ENCODE measurements at regions not wholly inside any gene's neighbourhood (a gene's known extent, or its start where the extent isn't known, plus 50 kb on each side); places are given as distances from the start of the nearest gene placed in this dataset.
A peak's percentile ranks its signal among the peaks of the same experiment; 100 is the strongest.

DNA sequence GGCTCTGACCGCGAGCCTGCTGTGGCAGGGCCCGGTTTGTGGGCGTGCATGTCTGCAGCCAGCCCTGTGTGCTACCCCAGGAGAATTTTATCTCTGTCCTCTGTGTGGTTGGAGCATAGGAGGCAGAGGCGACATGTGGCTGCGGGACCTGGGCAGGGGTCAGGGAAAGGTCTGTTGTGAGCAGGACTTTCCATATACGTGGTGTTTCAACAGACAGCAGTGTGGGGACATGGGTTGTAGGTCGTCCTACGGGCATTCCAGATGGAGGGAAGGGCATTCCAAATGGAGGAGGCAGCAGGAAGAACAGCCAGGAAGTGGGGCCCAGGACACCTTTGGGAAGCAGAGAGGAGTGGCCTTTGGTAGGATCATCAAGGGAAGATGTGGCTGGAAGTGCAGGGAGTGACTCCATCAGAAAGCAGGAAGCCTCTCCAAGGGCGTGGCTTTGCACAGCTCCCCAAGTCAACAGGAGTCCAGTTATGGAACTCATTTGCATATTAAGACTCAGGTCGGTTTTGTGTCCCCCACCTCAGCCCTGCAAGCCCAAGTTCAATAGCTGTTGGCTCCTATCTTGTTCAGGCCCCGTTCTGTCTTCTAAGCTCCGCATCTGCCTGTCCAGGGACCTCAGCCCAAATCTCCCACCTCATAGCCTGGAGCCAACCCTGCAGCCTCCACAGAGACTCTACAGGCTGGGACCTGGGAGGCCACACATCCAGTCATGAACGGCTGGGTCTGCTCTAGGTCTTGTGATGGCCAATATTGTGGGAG is 309.1 kb downstream of the MATN1 start:
- no peak for TF ChIP-seq CTCF (IDR thresholded peaks at IDR 0.05; ENCODE audit: control extremely low read depth, extremely low read depth, low read depth, missing control alignments)
- POLR2A ChIA-PET, result no interaction called here
- peak; percentile 6 for DNase-seq (ENCODE audit: extremely low spot score)
- CTCF ChIA-PET, result interaction anchor here (1.4 kb wide), 1 partner anchor 34 kb away, joined by 6 read pairs; no protein-coding TSS in a partner anchor

DNA sequence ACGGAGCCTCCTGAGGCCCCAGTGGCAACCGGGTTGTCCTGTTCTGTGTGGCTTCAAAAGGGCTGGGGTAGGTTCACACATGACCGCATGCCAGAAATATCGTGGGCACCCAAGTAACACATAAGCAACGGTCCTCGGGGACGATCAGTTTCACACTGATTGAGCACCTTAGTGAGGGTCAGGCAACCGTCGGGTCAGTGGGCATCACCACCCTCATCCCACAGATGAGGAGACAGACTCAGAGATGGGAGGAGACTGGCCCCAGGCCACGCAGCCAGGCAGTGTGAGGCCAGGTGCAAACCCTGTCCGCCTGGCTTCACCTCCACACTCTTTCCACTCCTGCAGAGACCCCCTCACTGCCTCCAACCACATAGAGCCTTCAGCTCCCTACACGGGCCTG is 309.8 kb downstream of the MATN1 start:
- ChIA-PET CTCF (no interaction called here), POLR2A (no interaction called here)
- DNase-seq (ENCODE audit: extremely low spot score), result no peak
- TF ChIP-seq CTCF (IDR thresholded peaks at IDR 0.05; ENCODE audit: control extremely low read depth, extremely low read depth, low read depth, missing control alignments), result no peak

DNA sequence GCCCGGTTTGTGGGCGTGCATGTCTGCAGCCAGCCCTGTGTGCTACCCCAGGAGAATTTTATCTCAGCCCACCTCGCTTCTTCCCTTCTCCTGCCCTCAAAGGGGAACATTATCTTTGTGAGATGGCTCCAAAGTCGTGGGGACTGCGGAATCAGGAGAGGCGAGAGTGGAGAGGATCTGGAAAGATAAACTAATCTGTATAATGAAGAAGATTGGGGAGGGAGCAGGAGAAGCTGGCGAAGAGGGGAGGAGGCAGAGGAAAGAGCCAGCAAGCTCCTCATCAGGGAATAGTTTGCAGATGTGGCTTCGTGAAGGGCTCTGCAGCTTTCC is 310.3 kb downstream of the MATN1 start:
- no peak for TF ChIP-seq CTCF (IDR thresholded peaks at IDR 0.05; ENCODE audit: control extremely low read depth, extremely low read depth, low read depth, missing control alignments)
- DNase-seq (ENCODE audit: extremely low spot score), result no peak
- CTCF ChIA-PET, result no interaction called here
- POLR2A ChIA-PET, result no interaction called here

- TF ChIP-seq CTCF (IDR thresholded peaks at IDR 0.05; ENCODE audit: control extremely low read depth, extremely low read depth, low read depth, missing control alignments), result no peak
- DNase-seq (ENCODE audit: extremely low spot score), result peak; percentile 10
- ChIA-PET CTCF (no interaction called here), POLR2A (no interaction called here)
Measured at GRCh38 chr1:30412241-30413110, 310.9 kb downstream of the MATN1 start.

DNA sequence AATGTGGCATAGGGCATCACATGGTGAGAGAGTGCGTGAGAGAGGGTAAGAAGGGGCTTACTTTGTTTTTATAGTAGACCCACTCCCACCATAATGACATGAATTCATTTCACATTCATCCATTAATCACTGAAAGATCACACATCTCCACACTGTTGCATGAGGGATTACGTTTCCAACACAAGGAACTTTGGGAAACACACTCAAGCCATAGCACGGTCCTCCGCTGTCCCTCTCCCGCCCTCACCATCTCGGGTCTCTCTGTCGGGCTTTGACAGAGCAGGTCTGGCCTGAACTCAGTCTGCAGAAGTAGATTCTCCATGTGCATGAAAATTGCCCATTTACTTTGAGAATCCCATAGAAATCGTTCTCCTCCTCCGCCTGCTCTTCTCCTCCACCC is 312.2 kb downstream of the MATN1 start:
- TF ChIP-seq CTCF (IDR thresholded peaks at IDR 0.05; ENCODE audit: control extremely low read depth, extremely low read depth, low read depth, missing control alignments), result no peak
- ChIA-PET POLR2A (no interaction called here), CTCF (no interaction called here)
- DNase-seq (ENCODE audit: extremely low spot score), result no peak

- ChIA-PET CTCF (no interaction called here), POLR2A (no interaction called here)
- TF ChIP-seq CTCF (IDR thresholded peaks at IDR 0.05; ENCODE audit: control extremely low read depth, extremely low read depth, low read depth, missing control alignments), result no peak
- no peak for DNase-seq (ENCODE audit: extremely low spot score)
Measured at GRCh38 chr1:30410153-30410851, 313.1 kb downstream of the MATN1 start.

Data from GM10248 (cell line).